Smooth muscle cell (in vitro differentiated cells): ENCODE measurements at regions not wholly inside any gene's neighbourhood (a gene's known extent, or its start where the extent isn't known, plus 50 kb on each side); places are given as distances from the start of the nearest gene placed in this dataset.

Experiments
- DNase-seq: peaks from one replicate; lab custom pipeline; 2025; ENCODE audit not compliant: unreplicated experiment; lab: John Stamatoyannopoulos, UW
- H2AFZ ChIP-seq: fragments of 200-600 bp; sonication (generic); 2 replicates; pipeline ENCODE4 v1.6.0; 2016; ENCODE audit warnings: antibody characterized with exemption, low read depth, mild to moderate bottlenecking
- H3F3A ChIP-seq: fragments of 200-600 bp; sonication (generic); 2 replicates; pipeline ENCODE4 v1.6.0; 2017; ENCODE audit warnings: antibody characterized with exemption, low read depth
- H3K27ac ChIP-seq: fragments of 200-600 bp; sonication (generic); 2 replicates; pipeline ENCODE4 v1.5.1; 2016; ENCODE audit warnings: low read depth, mild to moderate bottlenecking
- H3K27me3 ChIP-seq: fragments of 200-600 bp; sonication (generic); 2 replicates; pipeline ENCODE4 v1.6.1; 2016; ENCODE audit warnings: low read depth, mild to moderate bottlenecking
- H3K36me3 ChIP-seq: fragments of 200-600 bp; sonication (generic); 2 replicates; pipeline ENCODE4 v1.5.1; 2016; ENCODE audit warnings: low read depth
- H3K4me1 ChIP-seq: fragments of 200-600 bp; sonication (generic); 2 replicates; pipeline ENCODE4 v1.5.1; 2016; ENCODE audit warnings: low read depth
- H3K4me2 ChIP-seq: fragments of 200-600 bp; sonication (generic); 2 replicates; pipeline ENCODE4 v1.6.0; 2016; ENCODE audit warnings: mild to moderate bottlenecking
- H3K4me3 ChIP-seq: fragments of 200-600 bp; sonication (generic); 2 replicates; pipeline ENCODE4 v1.5.1; 2016; ENCODE audit warnings: mild to moderate bottlenecking
- H3K79me2 ChIP-seq: fragments of 200-600 bp; sonication (generic); 2 replicates; pipeline ENCODE4 v1.6.0; 2016; ENCODE audit warnings: low read depth, mild to moderate bottlenecking
- H3K9ac ChIP-seq: fragments of 200-600 bp; sonication (generic); 2 replicates; pipeline ENCODE4 v1.6.0; 2016; ENCODE audit warnings: low read depth
- H3K9me3 ChIP-seq: fragments of 200-600 bp; sonication (generic); replicated peaks from 2 replicates; pipeline ENCODE4 v1.5.1; 2016; ENCODE audit warnings: low read depth
- H4K20me1 ChIP-seq: fragments of 200-600 bp; sonication (generic); 2 replicates; pipeline ENCODE4 v1.6.0; 2016; ENCODE audit warnings: low read depth
- WGBS: methylation state at CpG from one replicate; pipeline ENCODE4 v1.1.7; 2016; ENCODE audit warnings: low lambda C conversion rate; 5-methylcytosine and 5-hydroxymethylcytosine counted together
- TF ChIP-seq, protein P1 (sequence below): fragments of 200-600 bp; sonication (generic); IDR thresholded peaks from 2 replicates; pipeline ENCODE4 v1.5.1; 2017; ENCODE audit warnings: borderline replicate concordance, mild to moderate bottlenecking, antibody characterized with exemption; ENCODE audit not compliant: insufficient read depth, poor library complexity, severe bottlenecking

DNA sequence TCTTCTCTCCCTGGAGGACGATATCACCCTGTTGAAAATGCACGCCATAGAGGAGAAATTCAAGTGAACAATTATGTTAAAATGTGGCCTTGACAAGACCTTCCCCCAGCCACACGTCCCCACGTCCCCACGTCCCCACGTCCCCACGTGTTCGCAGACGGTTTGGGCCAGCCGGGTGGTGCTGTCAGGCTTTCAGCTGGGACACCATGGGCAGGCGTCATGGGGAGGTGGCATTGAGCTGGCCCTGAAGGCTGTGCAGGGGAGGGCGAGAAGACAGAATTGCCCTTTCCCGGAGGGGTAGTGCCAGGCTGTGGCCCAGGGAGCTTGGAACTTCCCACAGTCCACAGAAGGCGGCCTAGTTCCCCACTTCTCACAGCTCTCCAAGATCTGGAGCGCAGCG, 240.7 kb upstream of the RAB6C start:
- Histone ChIP-seq H3F3A (no peaks in the 10 kb centered on the region), H3K9me3 (no peaks in the 10 kb centered on the region), H3K79me2 (no peaks in the 10 kb centered on the region), H3K4me1 (no peaks in the 10 kb centered on the region), H2AFZ (no peak overlapping the region), H3K9ac (no peak overlapping the region), H3K36me3 (no peaks in the 10 kb centered on the region), H3K4me2 (no peak overlapping the region), H4K20me1 (no peaks in the 10 kb centered on the region), H3K27me3 (no peaks in the 10 kb centered on the region), H3K27ac (no peak overlapping the region), H3K4me3 (no peak overlapping the region)
- 91% methylated on average over 16 of the region's 16 CpGs for WGBS
- no peak for DNase-seq
- TF ChIP-seq, protein P1, sequence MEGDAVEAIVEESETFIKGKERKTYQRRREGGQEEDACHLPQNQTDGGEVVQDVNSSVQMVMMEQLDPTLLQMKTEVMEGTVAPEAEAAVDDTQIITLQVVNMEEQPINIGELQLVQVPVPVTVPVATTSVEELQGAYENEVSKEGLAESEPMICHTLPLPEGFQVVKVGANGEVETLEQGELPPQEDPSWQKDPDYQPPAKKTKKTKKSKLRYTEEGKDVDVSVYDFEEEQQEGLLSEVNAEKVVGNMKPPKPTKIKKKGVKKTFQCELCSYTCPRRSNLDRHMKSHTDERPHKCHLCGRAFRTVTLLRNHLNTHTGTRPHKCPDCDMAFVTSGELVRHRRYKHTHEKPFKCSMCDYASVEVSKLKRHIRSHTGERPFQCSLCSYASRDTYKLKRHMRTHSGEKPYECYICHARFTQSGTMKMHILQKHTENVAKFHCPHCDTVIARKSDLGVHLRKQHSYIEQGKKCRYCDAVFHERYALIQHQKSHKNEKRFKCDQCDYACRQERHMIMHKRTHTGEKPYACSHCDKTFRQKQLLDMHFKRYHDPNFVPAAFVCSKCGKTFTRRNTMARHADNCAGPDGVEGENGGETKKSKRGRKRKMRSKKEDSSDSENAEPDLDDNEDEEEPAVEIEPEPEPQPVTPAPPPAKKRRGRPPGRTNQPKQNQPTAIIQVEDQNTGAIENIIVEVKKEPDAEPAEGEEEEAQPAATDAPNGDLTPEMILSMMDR = no peak

DNA sequence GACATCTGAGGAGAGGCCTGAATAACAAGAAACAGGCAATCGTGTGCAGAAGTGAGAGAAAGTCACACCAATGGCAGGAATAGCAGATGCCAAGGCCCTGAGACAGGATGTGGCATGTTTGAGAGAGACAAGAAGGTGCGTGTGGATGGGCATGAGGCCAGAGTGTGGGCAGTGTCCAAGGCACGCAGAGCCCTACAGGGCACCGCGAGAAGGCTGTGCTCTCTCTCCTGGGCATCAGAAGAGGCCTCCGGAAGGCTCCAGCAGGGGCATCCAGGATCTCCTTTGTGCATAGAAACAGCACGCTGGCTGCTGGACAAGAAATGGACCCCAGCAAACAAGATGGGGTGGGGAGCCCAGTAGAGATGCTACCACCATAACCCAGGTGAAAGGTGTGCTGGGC, 239.0 kb upstream of the RAB6C start:
- Histone ChIP-seq H3K36me3 (no peaks in the 10 kb centered on the region), H3K4me1 (no peaks in the 10 kb centered on the region), H3K27ac (no peak overlapping the region), H3K4me2 (no peak overlapping the region), H3K9me3 (no peaks in the 10 kb centered on the region), H3K27me3 (no peaks in the 10 kb centered on the region), H2AFZ (no peak overlapping the region), H3K9ac (no peak overlapping the region), H3K79me2 (no peaks in the 10 kb centered on the region), H3K4me3 (no peak overlapping the region), H4K20me1 (no peaks in the 10 kb centered on the region), H3F3A (no peaks in the 10 kb centered on the region)
- no peak for DNase-seq
- TF ChIP-seq, protein P1 = no peak
- WGBS = 96% methylated on average over 7 of the region's 7 CpGs

DNA sequence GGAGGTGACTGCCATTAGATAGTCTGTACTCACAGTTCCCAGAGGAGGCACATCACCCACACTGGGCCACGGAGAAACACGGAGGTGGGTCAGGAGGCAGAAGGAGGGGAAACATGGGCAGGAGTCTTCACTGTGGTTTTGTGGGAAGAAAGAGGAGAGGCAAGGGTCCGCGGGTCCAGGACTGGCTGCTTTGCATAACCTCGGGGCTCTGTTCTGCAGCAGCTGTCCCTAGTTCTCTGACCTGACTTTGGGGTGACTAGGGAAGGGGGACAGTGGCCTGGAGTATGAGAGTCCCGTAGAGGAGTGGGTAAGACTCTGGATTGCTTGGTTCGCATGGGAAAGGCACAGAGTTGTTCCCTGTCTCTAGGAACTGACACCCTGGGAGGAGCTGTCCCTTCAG, 238.3 kb upstream of the RAB6C start:
- TF ChIP-seq, protein P1 = no peak
- Histone ChIP-seq H3K4me3 (no peak overlapping the region), H3K36me3 (no peaks in the 10 kb centered on the region), H4K20me1 (no peaks in the 10 kb centered on the region), H3K9ac (no peak overlapping the region), H3K4me1 (no peaks in the 10 kb centered on the region), H3K27me3 (no peaks in the 10 kb centered on the region), H3K9me3 (no peaks in the 10 kb centered on the region), H2AFZ (no peak overlapping the region), H3K79me2 (no peaks in the 10 kb centered on the region), H3K4me2 (no peak overlapping the region), H3F3A (no peaks in the 10 kb centered on the region), H3K27ac (no peak overlapping the region)
- WGBS = 94% methylated on average over 7 of the region's 7 CpGs
- no peak for DNase-seq

DNA sequence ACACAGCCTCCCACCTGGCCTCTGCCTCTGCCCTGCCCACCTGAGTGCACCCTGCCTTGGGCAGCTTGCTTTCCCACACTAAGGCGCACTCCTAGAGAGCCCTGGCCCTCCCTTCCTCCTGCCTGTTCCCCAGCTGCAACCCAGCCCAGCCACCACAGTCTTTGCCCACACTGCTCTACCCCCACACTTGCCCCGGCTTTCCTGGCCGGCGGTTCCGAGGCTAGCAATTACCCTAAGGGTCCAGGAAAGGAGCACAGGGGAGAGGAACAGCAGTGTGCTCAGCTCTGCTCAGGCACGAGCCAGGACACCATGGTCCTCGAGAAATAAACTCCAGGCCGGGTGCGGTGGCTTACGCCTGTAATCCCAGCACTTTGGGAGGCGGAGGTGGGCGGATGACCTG, 237.8 kb upstream of the RAB6C start:
- Histone ChIP-seq H3K9ac (no peak overlapping the region), H2AFZ (no peak overlapping the region), H3K27ac (no peak overlapping the region), H3K27me3 (no peaks in the 10 kb centered on the region), H4K20me1 (no peaks in the 10 kb centered on the region), H3K4me2 (no peak overlapping the region), H3K4me3 (no peak overlapping the region), H3K4me1 (no peaks in the 10 kb centered on the region), H3K79me2 (no peaks in the 10 kb centered on the region), H3F3A (no peaks in the 10 kb centered on the region), H3K36me3 (no peaks in the 10 kb centered on the region), H3K9me3 (no peaks in the 10 kb centered on the region)
- DNase-seq = no peak
- WGBS = 86% methylated on average over 12 of the region's 12 CpGs
- TF ChIP-seq, protein P1 = no peak
